Loucy (cell line): ENCODE measurements at regions not wholly inside any gene's neighbourhood (a gene's known extent, or its start where the extent isn't known, plus 50 kb on each side); places are given as distances from the start of the nearest gene placed in this dataset.

Experiments used
- H2AFZ ChIP-seq: fragments of 200-600 bp; sonication (generic); 2 replicates; pipeline ENCODE4 v1.6.0; 2016; ENCODE audit warnings: antibody characterized with exemption, mild to moderate bottlenecking, low read length, moderate library complexity
- H3F3A ChIP-seq: fragments of 200-600 bp; 2 replicates; pipeline ENCODE4 v1.6.0; 2016; ENCODE audit warnings: antibody characterized with exemption, low read depth, mild to moderate bottlenecking
- H3K27me3 ChIP-seq: fragments of 200-600 bp; sonication (generic); 2 replicates; pipeline ENCODE4 v1.6.1; 2014; ENCODE audit warnings: low read length, mild to moderate bottlenecking; ENCODE audit not compliant: insufficient read depth, poor library complexity, severe bottlenecking
- H3K36me3 ChIP-seq: fragments of 200-600 bp; sonication (generic); 2 replicates; pipeline ENCODE4 v1.6.1; 2016; ENCODE audit warnings: low read length; ENCODE audit not compliant: insufficient read depth
- H3K4me1 ChIP-seq: fragments of 200-600 bp; sonication (generic); 2 replicates; pipeline ENCODE4 v1.5.1; 2014; ENCODE audit warnings: low read length, mild to moderate bottlenecking; ENCODE audit not compliant: insufficient read depth, poor library complexity, severe bottlenecking
- H3K4me2 ChIP-seq: fragments of 200-600 bp; sonication (generic); 2 replicates; pipeline ENCODE4 v1.6.0; 2014; ENCODE audit warnings: antibody characterized with exemption, low read length, low read depth, mild to moderate bottlenecking; ENCODE audit not compliant: poor library complexity, severe bottlenecking
- H3K4me3 ChIP-seq: fragments of 200-600 bp; sonication (generic); 2 replicates; pipeline ENCODE4 v1.5.1; 2014; ENCODE audit warnings: low read length, mild to moderate bottlenecking, mixed read lengths; ENCODE audit not compliant: poor library complexity, severe bottlenecking
- H3K79me2 ChIP-seq: fragments of 200-600 bp; sonication (generic); 2 replicates; pipeline ENCODE4 v1.6.1; 2014; ENCODE audit warnings: low read length; ENCODE audit not compliant: insufficient read depth
- H3K9ac ChIP-seq: fragments of 200-600 bp; sonication (generic); 2 replicates; pipeline ENCODE4 v1.6.0; 2014; ENCODE audit warnings: mild to moderate bottlenecking, low read depth, low read length, moderate library complexity; ENCODE audit not compliant: poor library complexity, severe bottlenecking
- H3K9me2 ChIP-seq: fragments of 200-600 bp; sonication (generic); replicated peaks from 2 replicates; pipeline ENCODE4 v1.6.1; 2016; ENCODE audit warnings: low read depth, low read length, mixed read lengths
- H3K9me3 ChIP-seq: fragments of 200-600 bp; sonication (generic); 2 replicates; pipeline ENCODE4 v1.6.1; 2014; ENCODE audit warnings: mild to moderate bottlenecking, antibody characterized with exemption, low read length, low read depth; ENCODE audit not compliant: insufficient read depth
- H4K20me1 ChIP-seq: fragments of 200-600 bp; sonication (generic); 2 replicates; pipeline ENCODE4 v1.6.0; 2014; ENCODE audit warnings: antibody characterized with exemption, low read length, mild to moderate bottlenecking; ENCODE audit not compliant: insufficient read depth, poor library complexity, severe bottlenecking
- EZH2phosphoT487 ChIP-seq: fragments of 200-600 bp; IDR thresholded peaks from 2 replicates; pipeline ENCODE4 v1.6.1; 2018; ENCODE audit warnings: antibody characterized with exemption, mild to moderate bottlenecking, moderate library complexity, borderline replicate concordance
- TF ChIP-seq, protein P1 (sequence below): fragments of 200-600 bp; sonication (generic); conservative IDR thresholded peaks from 2 replicates; pipeline ENCODE4 v1.5.1; 2014; ENCODE audit warnings: mild to moderate bottlenecking, antibody characterized with exemption, low read length

DNA sequence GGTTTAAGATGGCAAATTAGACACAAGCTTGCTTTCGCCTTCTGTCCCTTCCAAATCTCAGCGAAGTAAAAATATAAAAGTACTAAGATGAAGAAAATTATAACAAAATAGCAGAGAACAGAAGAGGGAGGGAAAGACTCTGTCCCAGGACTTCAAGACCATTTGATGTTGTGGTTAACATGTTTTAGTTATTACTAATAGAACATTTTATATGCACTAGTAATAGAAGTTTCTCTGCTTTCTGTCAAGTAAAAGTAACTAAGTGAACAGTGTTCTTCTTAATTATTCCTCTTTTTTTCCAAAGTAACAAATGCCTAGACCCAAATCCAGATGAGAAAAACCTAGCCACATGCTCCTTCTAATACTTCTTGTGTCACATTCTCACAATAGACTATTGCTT lies 85.1 kb upstream of the DAAM1 start:
- H3K9me2 ChIP-seq: no peaks in the 10 kb centered on the region
- no peak for TF ChIP-seq EZH2phosphoT487
- TF ChIP-seq, protein P1, sequence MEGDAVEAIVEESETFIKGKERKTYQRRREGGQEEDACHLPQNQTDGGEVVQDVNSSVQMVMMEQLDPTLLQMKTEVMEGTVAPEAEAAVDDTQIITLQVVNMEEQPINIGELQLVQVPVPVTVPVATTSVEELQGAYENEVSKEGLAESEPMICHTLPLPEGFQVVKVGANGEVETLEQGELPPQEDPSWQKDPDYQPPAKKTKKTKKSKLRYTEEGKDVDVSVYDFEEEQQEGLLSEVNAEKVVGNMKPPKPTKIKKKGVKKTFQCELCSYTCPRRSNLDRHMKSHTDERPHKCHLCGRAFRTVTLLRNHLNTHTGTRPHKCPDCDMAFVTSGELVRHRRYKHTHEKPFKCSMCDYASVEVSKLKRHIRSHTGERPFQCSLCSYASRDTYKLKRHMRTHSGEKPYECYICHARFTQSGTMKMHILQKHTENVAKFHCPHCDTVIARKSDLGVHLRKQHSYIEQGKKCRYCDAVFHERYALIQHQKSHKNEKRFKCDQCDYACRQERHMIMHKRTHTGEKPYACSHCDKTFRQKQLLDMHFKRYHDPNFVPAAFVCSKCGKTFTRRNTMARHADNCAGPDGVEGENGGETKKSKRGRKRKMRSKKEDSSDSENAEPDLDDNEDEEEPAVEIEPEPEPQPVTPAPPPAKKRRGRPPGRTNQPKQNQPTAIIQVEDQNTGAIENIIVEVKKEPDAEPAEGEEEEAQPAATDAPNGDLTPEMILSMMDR: no peak
- no peak overlapping the region for H3K4me3 ChIP-seq
- H3K9ac ChIP-seq: no peak overlapping the region
- H3K27me3 ChIP-seq: no peaks in the 10 kb centered on the region
- H2AFZ ChIP-seq: no peak overlapping the region
- H3K36me3 ChIP-seq: no peaks in the 10 kb centered on the region
- no peaks in the 10 kb centered on the region for H3F3A ChIP-seq
- no peaks in the 10 kb centered on the region for H3K4me1 ChIP-seq
- H3K4me2 ChIP-seq: no peak overlapping the region
- no peaks in the 10 kb centered on the region for H3K79me2 ChIP-seq
- H4K20me1 ChIP-seq: no peaks in the 10 kb centered on the region
- H3K9me3 ChIP-seq: no peaks in the 10 kb centered on the region

GRCh38 chr14:59107819-59108218 lies 80.6 kb upstream of the DAAM1 start:
- H3K4me2 ChIP-seq: no peak overlapping the region
- no peak overlapping the region for H2AFZ ChIP-seq
- no peaks in the 10 kb centered on the region for H3F3A ChIP-seq
- no peaks in the 10 kb centered on the region for H4K20me1 ChIP-seq
- H3K9me3 ChIP-seq: no peaks in the 10 kb centered on the region
- no peaks in the 10 kb centered on the region for H3K36me3 ChIP-seq
- TF ChIP-seq, protein P1: no peak
- no peak for TF ChIP-seq EZH2phosphoT487
- H3K4me3 ChIP-seq: no peak overlapping the region
- no peaks in the 10 kb centered on the region for H3K27me3 ChIP-seq
- no peaks in the 10 kb centered on the region for H3K9me2 ChIP-seq
- H3K4me1 ChIP-seq: no peaks in the 10 kb centered on the region
- no peaks in the 10 kb centered on the region for H3K79me2 ChIP-seq
- H3K9ac ChIP-seq: no peak overlapping the region

DNA sequence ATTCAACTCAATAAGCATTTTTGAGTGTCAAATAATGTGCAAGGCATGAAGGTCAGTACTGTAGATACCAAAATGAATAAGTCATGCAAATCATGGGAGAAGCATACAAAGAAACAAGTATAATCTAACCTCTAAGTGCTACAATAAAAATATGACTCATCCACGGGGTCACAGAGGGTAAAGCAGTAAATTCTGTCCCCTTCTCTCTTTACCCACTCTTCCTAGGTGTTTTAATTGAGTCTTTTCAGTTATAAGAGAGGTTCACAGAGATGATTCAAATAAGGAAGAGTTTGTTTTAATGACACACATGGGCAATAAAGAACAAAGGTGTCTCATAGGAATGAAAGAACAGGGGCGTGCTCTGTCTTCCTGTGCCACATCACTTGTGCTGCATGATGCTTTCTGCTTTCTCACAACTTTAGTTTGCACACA lies 71.5 kb upstream of the DAAM1 start:
- no peaks in the 10 kb centered on the region for H3K4me1 ChIP-seq
- H3K9me2 ChIP-seq: no peaks in the 10 kb centered on the region
- no peaks in the 10 kb centered on the region for H4K20me1 ChIP-seq
- no peaks in the 10 kb centered on the region for H3K36me3 ChIP-seq
- no peak overlapping the region for H3K9ac ChIP-seq
- no peak overlapping the region for H2AFZ ChIP-seq
- TF ChIP-seq EZH2phosphoT487: no peak
- TF ChIP-seq, protein P1: no peak
- no peak overlapping the region for H3K4me2 ChIP-seq
- H3K27me3 ChIP-seq: no peaks in the 10 kb centered on the region
- no peaks in the 10 kb centered on the region for H3K79me2 ChIP-seq
- H3F3A ChIP-seq: no peaks in the 10 kb centered on the region
- H3K9me3 ChIP-seq: no peaks in the 10 kb centered on the region
- H3K4me3 ChIP-seq: no peak overlapping the region
